Stimulated activated CD8-positive, alpha-beta memory T cell treated with anti-CD3 and anti-CD28 coated beads, Interleukin-12 subunit alpha, Interleukin-12 subunit beta, amount 100 ng/mL, for 4 hours (primary cell): ENCODE measurements at regions not wholly inside any gene's neighbourhood (a gene's known extent, or its start where the extent isn't known, plus 50 kb on each side); places are given as distances from the start of the nearest gene placed in this dataset.
"Not testable (repeated sequence)": the region's sequence is repeated elsewhere in the genome, so short reads cannot be mapped to it uniquely, and the experiment has no call there.

Experiments used
- DNase-seq: peaks from one replicate; pipeline ENCODE4 v3.0.0-alpha.2; 2020; ENCODE audit warnings: low read depth

DNA sequence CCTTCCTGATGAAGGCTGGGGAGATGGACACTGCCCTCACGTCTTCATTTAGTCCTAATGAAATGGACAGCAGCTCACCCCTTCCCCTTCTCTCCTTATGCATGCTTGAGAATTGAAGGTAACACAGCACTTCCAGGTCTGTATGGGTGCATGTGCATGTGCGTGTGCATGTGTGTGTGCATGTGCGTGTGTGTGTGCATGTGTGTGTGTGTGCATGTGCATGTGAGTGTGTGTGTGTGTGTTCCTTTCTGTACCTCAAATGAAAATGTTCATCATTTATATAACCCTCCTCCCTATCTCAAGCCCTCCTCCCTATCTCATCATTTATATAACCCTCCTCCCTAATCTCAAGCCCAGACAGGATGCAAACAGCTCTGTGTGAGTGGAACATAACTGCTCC is 444.8 kb downstream of the MAT2B start:
- DNase-seq = no peak

DNA sequence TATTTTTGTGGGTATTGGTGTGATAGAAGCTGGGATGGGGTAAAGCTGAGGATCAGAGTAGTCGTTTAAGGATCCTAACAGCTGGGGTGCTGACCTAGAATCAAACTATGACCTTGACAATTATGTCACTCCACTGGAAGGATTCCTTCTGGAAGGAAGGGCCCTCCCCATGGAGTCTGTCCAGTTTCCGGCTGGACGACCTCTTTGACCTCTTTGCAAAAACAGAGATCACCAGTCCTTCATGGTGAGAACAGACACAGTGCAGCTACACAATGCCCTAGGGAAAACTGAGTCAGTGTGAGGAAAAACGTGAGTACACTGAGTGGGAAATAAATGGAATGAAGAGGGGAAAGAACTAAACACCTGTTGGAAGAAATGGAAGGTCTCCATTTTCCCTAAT is 445.6 kb downstream of the MAT2B start:
- no peak for DNase-seq

DNA sequence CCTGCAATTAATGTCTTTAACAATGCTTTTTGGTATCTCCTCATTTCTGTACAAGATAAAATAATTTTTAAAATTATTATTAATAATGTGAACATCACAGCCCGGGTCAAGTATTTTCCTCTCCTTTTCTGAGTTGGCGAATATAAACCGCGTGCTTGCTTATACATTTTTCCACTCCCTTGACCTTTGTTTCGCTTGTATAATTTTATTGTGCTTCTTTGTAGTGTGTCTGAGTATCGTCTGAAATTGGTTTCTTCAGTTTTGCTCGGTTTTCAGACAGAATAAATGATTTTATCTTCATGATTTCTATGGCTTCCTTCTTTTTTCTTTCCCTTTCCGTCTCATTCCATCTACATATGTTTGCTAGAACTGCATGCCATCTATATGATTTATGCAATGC is 448.5 kb downstream of the MAT2B start:
- DNase-seq = no peak

DNA sequence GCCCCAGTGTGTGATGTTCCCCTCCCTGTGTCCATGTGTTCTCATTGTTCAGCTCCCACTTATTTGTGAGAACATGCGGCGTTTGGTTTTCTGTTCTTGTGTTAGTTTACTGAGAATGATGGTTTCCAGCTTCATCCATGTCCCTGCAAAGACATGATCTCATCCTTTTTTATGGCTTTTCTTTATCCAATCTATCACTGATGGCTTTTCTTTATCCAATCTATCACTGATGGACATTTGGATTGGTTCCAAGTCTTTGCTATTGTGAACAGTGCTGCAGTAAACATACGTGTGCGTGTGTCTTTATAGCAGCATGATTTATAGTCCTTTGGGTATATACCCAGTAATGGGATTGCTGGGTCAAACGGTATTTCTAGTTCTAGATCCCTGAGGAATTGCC is 455.8 kb downstream of the MAT2B start:
- not testable (repeated sequence) for DNase-seq

DNA sequence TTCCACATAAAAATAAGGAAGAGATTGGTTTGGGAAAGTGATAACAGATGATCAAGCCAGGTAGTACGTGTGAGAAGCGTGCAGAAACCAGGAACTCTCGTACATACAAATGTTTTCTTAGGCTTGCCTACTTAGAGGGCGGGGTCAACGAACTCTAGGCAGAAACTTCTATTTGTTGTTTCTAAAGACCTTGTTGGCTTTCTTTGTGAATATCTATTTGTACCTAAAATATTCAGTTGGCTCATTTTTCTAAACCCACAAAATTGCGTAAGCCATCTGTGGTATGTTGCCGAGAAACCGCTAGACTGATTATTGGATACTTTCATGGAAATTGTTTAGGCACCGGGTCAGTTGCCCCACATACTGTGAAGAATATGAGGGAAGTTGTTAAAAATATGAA is 458.5 kb downstream of the MAT2B start:
- DNase-seq = no peak

DNA sequence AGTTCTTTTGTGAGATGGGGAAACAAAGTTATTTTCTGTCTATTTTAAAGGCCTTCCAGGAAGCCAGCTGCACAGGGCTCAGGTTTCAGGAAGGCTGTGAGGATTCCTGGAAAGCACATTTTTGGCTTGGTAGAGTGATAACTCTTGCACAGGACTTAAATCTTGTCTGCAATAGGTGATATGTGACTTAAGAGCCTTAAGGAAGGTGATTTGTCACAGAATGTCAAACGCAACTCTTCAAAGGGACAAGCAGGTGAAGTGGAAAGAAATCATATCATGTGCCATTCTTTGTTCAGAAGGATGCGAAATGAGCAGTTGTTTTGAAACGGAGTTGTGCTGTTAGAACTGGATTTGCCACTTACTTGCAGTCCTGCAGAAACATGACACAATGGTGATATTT is 459.3 kb downstream of the MAT2B start:
- DNase-seq = no peak

DNA sequence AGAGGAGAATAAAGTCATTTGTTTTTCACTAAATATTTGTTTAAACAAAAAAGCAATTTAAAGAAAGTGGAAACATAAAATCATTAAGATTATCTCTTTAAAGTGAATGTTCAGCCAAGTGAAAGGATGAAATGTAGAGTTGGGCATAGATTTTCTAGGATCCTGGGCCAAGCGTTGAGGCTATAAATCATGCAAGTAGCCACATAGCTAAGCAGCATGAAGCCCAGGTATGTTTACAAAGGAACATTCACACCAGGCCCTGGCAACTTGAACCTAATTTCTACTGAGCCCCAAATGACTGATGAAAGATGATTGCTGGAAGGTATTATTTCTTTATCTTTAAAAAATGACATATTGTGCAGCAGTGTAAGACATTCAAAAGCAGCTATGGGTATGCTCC is 461.8 kb downstream of the MAT2B start:
- no peak for DNase-seq

DNA sequence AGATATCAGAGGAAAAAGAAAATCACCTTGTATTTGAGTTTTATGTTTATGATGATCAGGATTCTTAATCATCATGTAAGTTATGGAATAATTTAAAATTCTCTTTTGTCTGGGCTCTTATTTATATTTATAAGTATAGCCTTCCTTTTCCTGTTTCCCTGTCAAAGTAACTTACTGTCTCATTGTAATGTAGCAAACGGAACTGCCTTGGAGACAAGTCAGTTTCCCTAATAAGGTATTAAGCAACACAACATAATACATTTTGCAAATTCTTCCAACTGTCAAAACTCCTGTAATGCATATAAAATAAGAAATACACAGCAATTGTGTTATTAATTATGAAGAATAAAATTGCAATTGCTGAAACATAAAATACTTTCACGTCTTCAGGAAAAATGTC is 463.2 kb downstream of the MAT2B start:
- no peak for DNase-seq

DNA sequence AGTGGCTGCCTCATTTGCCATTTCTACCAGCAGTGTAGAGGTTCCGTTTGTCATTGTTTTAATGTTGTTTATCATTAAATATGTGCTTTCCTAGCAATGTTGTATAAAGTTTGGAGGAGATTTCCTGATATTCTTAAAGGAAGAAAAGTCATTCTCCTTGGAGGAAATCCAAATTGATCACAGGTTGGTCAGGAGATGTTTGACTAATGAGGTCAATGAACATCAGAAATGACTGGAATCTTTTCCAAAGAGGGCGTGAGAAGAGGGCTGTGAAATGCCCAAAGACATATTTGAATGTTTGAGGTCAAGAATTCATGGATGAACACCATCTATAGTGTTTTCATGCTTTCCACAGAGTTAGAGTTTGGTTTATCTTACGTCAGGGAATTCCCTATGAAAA is 471.3 kb downstream of the MAT2B start:
- no peak for DNase-seq

DNA sequence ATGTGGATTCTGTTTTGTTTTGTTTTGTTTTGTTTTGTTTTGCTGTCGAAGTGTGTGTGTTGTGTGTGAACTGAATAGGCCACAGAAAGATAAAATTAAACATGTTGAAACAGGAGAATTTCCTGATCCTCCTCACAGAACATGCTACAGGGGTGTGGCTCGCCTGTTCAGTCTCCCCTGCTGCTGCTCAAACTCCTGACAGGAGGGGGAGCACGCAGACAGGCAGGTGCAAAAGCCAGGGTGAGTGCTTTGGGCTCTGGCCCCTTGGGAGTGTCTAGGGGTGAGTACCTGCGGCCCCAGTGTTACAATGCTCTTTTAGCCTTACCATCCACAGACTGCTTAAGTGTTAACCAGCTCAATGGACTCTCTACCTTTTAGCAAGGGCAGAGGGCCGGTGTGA is 473.5 kb downstream of the MAT2B start:
- no peak for DNase-seq

DNA sequence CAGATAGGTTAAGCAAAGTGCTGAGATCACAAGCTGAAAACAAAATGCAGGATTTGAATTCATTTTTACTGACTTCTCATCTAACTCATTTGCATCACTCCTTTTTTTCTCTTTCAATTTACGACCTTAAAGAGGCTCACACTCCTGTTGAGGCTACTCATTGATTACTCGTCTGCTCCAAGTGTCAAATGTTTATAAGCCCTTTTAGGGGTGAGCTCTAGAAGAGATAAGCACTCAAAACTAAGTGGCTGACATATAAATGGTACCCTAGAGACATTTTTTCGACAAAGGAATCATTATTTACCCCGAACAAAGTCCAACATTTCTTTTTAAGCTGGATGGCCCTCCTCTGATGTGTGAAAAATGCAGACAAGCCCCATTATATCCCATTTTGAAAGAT is 483.1 kb downstream of the MAT2B start:
- no peak for DNase-seq

DNA sequence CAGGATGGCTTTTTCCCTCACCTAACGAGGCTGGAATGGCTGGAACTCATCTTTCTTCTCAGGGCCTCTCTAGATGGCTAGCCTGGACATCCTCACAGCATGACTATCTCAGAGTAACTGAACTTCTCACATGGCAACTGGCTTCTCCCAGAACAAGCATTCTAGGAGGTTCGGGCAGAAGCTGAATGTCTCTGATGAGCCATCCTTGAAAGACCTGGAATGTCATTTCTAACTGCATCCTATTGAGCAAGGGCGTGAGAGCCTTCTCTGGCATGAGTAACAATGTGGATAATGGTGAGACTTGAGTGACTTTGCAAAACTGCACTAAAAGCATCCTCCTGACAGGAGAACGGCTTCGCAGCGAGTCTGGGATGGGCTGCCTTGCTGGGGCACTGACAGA is 487.7 kb downstream of the MAT2B start:
- DNase-seq = no peak

DNA sequence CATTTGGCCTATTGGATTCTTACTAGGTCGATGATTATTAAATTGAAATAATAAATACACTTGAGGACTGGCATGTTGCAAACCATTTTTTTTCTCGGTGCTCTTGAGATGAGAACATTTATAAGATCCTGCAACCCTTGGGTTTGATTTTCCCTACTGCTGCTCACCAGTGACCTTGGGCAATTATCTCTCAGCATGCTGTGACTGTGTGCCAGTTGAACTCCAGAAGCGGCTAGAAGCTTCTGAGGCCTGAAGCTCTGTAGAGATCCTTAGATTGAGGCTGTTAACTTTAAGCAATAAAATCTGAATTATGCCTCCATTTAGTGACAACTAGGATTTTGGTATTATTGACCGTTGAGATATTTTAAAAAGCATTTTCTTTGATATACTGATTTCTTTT is 489.8 kb downstream of the MAT2B start:
- no peak for DNase-seq

DNA sequence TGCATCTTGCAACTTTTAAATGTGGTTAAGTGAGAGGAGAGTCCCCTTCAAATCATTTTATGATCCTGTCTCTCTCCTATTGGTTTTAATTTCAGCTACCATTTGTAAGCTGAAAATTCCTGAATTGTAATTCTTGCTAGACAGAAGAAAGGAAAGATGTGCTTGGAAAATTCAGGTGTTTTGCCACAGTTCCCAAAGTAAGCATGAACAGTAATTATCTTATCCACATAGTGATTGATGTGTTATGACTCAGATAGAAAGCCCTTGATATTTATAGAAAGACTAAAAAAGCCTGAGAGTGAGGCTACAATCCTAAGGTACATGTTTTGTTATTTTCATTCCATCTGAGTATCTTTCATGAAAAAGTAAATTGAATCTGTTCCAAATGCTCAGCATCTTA is 492.5 kb downstream of the MAT2B start:
- DNase-seq = no peak

DNA sequence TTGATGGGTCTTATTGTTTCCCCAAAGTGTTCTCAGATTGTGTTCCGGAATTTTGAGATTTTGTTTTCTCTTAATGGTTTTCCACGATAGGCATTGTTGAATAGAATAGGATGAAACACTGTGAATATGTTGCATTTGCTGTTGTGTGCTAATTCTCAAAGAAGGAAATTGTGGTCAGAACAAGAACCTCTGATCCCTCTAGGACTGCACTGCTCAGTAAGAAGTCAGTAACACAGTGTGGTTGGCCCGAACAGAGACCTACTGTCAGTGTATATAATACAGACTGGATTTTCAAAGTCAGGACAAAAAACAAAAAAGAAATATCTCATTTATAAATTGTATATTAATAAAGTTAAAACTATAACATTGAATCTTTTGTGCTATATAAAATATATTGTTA is 494.8 kb downstream of the MAT2B start:
- no peak for DNase-seq

DNA sequence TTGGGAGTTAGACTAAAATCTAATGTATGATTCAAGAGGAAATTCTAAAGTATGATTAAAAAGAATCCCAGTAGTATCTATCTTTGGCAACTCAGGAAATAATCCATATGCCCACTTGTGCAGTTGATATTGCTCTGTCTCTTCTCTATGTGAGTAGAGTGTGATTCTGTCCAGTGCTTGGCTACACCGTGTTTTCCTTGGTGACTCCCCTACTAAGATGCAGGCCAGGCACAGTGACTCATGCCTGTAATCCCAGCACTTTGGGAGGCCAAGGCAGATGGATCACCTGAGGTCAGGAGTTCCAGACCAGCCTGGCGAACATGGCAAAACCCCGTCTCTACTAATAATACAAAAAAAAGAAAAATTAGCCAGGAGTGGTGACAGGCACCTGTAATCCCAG is 495.4 kb downstream of the MAT2B start:
- no peak for DNase-seq

DNA sequence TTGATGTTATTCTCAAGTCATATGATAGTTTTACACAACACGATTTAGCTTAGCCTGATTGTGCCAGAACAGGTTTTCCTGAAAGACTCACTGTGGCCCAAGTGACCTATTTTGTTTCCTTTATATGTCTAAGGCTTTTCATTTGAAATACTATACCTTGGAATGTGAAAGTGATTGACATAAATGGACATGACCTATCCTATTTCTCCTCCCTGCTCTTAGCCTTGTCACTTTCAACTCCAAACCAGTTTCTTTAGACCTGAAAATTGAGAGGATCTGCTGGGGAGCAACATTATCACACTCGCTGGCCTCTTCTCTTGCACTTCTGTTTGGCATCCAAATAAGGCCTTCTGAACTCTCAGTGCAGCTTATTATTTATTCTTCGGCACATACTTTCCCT is 496.8 kb downstream of the MAT2B start:
- no peak for DNase-seq

DNA sequence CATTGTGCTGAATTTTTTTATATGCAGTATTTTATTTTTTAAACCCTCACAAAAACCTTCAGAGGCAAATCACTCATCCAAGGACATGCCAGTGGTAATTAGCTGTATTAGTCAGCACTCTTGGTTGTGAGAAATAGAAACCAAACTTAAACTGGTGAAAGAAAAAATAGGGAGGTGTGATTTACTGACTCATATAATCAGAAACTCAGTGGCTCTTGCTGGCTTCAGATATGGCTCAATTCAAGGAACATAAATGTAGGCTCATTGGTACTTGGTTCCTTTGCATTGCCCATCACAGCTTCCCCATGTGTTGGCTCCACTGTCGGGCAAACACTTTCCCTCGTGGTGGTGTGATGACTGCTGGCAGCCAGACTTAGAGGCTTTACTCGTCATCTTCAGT is 497.2 kb downstream of the MAT2B start:
- no peak for DNase-seq

DNA sequence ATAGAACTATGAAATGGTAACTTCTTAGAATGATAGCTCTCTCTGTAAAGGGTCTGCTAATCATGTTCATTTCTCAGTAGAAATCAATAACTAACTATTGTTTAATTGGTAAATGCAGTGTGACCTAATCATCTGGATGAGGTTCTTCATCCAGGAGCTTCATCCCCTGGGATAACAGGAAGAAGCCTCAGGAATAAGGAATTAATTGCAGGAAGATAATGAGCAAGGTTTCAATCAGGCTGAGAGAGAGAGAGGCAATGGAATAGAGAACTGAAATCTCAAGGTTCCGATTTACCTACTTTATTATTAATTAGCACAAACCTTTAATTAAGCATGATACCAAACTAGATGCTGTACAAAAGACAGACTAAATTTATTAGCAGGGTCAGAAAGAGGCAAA is 499.7 kb downstream of the MAT2B start:
- DNase-seq = no peak

DNA sequence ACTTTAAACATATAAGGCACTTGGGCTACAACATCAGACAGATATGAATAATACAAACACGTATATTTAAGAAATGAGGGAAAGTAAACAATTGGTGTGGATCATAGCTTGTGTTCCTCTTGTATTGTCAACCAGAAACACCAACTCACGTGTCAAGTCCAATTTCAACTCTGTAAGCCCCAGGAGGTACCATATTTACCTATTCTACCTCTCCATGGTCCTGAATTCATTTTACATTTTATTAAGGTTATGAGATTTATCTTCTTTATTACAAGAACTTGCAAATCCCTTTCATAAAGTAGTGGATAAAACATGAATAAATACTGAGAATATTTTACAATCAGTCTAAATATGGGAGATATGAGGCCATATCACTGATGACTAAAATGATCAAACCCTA is 501.6 kb downstream of the MAT2B start:
- no peak for DNase-seq

DNA sequence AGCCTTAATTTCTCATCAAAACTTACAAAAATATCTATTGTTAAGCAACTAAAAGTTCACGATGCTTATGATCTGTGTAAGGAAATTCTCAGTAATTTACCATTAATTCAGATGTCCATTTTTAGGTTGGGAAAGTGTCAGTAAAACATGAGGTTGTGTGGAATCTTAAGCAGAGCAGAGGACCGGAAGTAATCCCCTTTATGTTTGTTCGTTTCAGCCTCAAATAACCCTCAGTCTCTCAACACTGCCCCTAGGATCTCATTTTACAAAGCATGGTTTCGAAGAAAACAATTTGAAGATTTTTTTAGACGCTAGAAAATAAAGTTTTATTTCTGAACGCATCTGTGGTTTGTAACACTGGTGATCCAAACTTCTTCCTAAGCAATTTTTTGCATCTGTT is 504.2 kb downstream of the MAT2B start:
- no peak for DNase-seq

DNA sequence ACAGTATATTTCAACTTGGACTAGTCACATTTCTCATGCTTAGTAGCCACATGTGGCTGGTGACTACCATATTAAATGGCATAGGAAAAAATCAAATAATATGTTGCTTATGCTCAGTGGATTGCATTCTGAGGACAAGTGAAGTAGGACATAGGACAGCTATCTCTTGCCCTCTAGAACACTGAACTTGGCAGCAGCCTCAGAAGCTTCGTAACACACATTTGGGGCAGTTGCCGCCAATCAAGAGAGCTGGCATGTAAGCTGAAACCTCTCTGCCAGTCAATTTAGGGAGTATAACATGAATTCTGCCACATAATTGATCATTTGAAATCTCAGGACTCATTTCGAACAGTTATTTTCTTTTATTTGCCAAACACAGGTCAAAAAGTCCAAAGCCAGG is 505.5 kb downstream of the MAT2B start:
- DNase-seq = no peak

DNA sequence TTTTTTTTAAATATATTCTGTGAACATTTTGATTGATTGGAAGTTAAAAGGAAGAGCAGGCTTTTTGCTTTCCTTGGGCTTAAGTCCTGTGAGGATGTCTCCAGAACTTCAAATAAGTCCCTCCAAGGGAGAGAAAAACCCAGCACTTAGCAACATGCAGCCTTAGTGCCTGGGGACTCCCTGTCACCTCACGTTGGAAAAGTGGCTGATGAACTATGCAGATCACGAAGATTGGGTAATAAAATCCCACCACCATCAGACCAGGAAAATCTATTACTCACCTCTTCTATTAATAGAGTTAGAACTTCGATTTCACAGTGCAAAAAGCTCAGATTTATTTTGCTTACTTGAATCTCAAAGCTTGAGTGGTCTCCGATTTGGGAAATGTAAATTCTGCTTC is 507.0 kb downstream of the MAT2B start:
- DNase-seq = no peak

DNA sequence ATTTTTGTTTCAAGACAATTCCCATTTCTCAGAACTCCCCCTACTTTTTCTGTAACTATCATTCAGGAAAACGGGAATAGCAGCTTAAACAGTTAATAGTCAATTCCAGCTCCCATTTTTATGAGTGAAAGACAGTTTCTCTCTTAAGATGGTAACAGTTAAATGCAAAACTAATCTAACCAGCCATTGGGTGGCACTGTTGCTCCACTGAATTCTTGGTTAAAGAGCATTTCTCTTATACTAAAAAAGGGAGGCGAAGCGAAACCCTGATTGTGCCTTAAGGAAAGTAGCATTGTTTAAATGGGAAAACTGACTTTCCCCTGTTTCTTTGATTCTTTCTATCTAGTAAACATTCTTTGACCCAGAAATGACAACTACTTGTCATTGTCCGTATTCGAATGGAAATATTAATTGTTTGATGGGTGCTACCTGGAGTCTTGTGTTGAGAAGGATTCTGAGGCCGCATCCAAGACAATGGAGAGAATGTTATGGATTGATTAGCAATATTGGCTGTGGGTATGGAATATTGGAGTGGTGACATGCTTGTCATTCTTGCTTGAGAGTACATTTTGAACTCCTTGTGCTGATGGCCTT is 507.8 kb downstream of the MAT2B start:
- no peak for DNase-seq

DNA sequence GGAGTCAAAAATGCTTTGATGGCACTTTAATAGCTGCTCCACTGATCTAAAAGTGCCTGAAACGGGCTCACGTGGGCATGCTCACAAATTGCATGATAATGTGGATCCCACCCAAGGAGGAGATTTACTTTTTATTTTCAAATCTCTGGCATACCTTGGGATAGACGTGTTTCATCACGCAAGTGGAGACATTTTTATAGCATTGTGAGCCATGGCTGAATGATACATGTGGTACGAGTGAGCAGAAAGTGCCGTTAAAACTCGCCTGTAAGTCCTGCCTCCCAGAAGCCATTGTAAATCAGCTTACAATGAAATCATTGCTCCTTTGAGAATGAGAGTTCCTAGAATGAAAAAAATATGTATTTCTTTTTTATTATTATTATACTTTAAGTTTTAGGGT is 514.7 kb downstream of the MAT2B start:
- DNase-seq = no peak
